Upper lobe of left lung (tissue), 4 donors: ENCODE measurements at regions not wholly inside any gene's neighbourhood (a gene's known extent, or its start where the extent isn't known, plus 50 kb on each side); places are given as distances from the start of the nearest gene placed in this dataset.

Experiments
- EP300 ChIP-seq, 4 donors: sonication (generic); formaldehyde crosslinking; IDR thresholded peaks; one replicate each; pipeline ENCODE4 v1.5.1; 2017; ENCODE audit warnings: antibody characterized with exemption in 4 of 4, control low read depth in 2 of 4
- POLR2A ChIP-seq, 4 donors: fragments of 450-650 bp; IDR thresholded peaks; one replicate each; pipeline ENCODE4 v1.5.1; 2016 to 2017; ENCODE audit warnings: antibody characterized with exemption in 4 of 4, mild to moderate bottlenecking in 2 of 4

DNA sequence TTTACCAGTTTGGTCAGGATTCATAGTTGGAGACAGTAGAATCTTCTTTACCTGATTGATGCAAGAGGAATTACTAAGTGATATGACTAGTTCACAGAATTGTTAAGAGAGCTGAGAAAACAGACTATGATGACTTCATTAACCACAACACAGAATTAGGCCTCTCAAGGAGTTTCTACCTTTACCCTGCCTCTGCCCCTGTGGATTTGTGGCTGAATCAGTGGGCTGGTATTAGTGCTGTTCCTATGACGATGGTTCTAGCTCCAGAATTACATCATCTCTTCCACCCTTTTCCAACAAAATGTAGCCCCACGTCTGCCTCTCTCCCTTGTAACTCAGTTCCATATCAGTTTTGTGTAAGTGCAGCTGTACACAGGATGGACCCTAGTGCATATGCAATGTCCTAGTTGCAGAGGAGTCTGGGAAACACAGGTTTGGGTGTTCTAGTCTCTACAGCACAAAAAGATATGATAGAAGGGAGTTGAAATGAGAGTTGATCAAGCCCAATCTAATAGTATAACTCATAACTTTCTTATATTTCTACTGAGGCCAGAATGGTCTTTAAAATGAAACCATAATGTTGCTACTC, 99.3 kb downstream of the ANXA5 start:
- TF ChIP-seq POLR2A (IDR thresholded peaks at IDR 0.05) (no peak), EP300 (IDR thresholded peaks at IDR 0.05) (no peak)
